Activated CD4-positive, alpha-beta T cell treated with anti-CD3 and anti-CD28 coated beads, Interleukin-2, amount 10 ng/mL, durations not matched to agents 24 days and 14 days (primary cell): ENCODE measurements at regions not wholly inside any gene's neighbourhood (a gene's known extent, or its start where the extent isn't known, plus 50 kb on each side); places are given as distances from the start of the nearest gene placed in this dataset.

Experiments used
- DNase-seq: peaks from one replicate; pipeline ENCODE4 v3.0.0; 2022
- H3K27ac Mint-ChIP-seq: one replicate; pipeline ENCODE4 v1.8.0; 2022; ENCODE audit warnings: mild to moderate bottlenecking, mixed read lengths
- H3K27me3 Mint-ChIP-seq: one replicate; pipeline ENCODE4 v1.8.0; 2022; ENCODE audit warnings: mixed read lengths
- H3K36me3 Mint-ChIP-seq: one replicate; pipeline ENCODE4 v1.8.0; 2022; ENCODE audit warnings: low read depth, mild to moderate bottlenecking, mixed read lengths
- H3K4me1 Mint-ChIP-seq: one replicate; pipeline ENCODE4 v1.8.0; 2021; ENCODE audit warnings: mixed read lengths
- H3K4me3 Mint-ChIP-seq: one replicate; pipeline ENCODE4 v1.8.0; 2022; ENCODE audit warnings: mild to moderate bottlenecking, moderate library complexity, mixed read lengths
- H3K9me3 Mint-ChIP-seq: one replicate; pipeline ENCODE4 v1.8.0; 2021; ENCODE audit warnings: mixed read lengths
- intact Hi-C: fragments of 100-400 bp; cut with micrococcal nuclease; formaldehyde crosslinking; loops from one replicate; pipeline ENCODE4 v1.15.1; 2023

DNA sequence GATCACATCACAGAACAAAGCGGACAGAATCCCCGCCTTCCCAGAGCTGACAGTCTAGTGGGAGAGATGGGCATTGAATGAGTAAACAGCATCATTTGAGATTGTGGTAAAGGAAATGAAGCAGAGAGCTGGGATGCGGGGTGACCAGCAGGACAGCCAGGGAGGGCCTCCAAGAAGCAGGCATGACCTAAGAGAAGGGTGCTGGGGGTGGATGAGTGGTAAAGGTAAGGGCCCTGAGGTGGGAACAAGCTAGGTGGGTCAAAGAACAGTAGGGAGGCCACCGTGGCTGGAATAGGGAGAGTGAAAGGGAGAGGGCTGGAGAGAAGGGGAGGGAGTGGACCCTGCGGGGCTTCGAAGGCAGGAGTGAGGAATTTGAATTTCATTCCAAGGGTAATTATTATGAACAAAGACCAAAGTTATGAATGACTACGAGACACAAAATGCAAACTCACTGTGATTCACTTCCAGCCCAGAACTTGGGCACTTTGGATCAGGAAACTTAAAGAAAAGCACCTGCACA, 61.4 kb downstream of the CEBPB start:
- H3K9me3 Mint-ChIP-seq = no peaks in the 10 kb centered on the region
- no peak overlapping the region for H3K27ac Mint-ChIP-seq
- intact Hi-C loops = no loop called here
- no peak overlapping the region for H3K4me3 Mint-ChIP-seq
- no peaks in the 10 kb centered on the region for H3K36me3 Mint-ChIP-seq
- H3K4me1 Mint-ChIP-seq = no peaks in the 10 kb centered on the region
- no peak for DNase-seq
- peaks cover 15% of the 10 kb centered on the region for H3K27me3 Mint-ChIP-seq

DNA sequence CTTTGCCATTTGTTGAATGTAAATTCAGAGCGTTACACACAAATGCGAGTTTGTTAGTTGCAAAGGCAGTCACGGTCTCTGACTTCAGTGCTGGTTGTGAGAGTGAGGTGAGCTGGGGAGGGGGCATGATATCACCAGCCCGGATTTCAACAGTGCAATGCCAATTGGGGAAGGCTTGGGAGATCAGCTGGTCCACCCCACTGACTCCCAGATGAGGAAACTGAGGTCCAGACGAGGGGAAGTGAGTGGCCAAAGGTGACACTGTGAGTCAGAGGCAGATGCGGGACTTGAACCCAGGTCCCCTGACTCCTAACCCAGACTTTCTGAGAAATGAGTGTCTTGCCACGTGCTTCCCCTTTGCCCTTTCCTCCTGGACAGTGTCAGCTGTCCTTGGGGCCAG, 62.1 kb downstream of the CEBPB start:
- DNase-seq = no peak
- Mint-ChIP-seq H3K4me1 (no peaks in the 10 kb centered on the region), H3K36me3 (no peaks in the 10 kb centered on the region), H3K27me3 (peaks cover 15% of the 10 kb centered on the region), H3K27ac (no peak overlapping the region), H3K9me3 (no peaks in the 10 kb centered on the region), H3K4me3 (no peak overlapping the region)
- intact Hi-C loops = no loop called here

DNA sequence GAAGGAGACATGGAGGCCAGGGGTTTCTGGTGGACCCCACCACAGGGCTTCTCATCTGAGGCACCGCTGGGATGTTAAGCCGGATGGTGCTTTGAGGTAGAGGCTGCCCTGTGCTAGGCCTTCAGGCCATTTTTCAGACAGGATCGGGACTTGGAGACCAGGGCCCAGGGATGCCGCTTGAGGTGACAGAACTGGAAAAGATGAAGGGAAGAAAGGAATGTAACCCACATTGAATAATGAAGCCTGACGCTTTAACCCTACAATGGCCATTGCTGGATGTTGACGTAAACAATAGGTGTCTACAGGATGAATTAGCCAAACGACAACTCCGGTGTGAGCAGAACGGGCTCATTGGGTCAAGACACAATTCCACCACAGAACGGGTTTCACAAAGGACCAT, 62.5 kb downstream of the CEBPB start:
- Mint-ChIP-seq H3K27ac (no peak overlapping the region), H3K36me3 (no peaks in the 10 kb centered on the region), H3K4me3 (no peak overlapping the region), H3K4me1 (no peaks in the 10 kb centered on the region), H3K9me3 (no peaks in the 10 kb centered on the region), H3K27me3 (peaks cover 15% of the 10 kb centered on the region)
- intact Hi-C loops = no loop called here
- no peak for DNase-seq

DNA sequence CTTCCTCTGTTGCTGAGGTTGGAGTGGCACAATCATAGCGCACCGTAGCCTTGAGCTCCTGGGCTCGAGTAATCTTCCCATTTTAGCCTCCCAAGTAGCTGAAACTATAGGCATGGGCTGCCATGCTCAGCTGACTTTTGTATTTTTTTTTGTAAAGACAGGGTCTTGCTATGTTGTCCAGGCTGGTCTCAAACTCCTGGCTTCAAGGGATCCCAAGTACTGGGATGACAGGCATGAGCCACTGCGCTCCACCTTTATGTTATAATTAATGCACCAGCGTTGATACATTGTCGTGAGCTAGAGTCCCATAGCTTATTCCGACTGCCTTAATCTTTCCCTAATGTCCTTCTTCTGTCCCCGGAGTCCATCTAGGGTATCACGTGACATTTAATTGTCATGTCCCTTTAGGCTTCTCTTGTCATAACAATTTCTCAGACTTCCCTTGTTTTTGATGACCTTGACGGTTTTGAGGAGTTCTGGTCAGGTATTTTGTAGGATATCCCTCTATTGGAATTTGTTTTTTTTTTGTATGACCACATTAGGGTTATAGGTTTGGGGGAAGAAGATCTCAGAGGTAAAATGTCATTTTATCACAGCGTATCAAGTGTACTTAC, 63.9 kb downstream of the CEBPB start:
- Mint-ChIP-seq H3K27ac (no peak overlapping the region), H3K36me3 (no peaks in the 10 kb centered on the region), H3K4me3 (no peak overlapping the region), H3K9me3 (no peaks in the 10 kb centered on the region), H3K4me1 (peaks cover 2% of the 10 kb centered on the region), H3K27me3 (peaks cover 12% of the 10 kb centered on the region)
- DNase-seq = no peak
- intact Hi-C loops = no loop called here

DNA sequence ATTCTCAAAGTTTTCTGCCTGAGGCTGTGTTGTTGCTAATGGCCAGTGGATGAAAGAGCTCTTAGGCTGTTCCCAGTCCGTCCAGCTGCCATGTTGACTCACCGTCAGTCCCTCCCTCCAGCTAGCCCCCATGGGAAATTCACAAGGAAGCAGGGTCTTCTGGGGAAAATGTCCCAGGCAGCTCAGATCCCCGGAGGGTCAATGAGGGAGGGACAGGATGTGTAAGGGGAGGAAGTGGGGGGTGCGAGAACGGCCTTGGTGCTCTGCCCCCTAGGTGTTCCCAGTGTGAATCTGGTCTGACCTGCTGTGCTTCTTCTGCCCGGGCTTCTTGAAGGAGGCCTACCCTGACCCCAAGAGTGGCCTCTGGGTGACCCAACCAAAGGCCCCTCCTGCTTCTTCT, 65.9 kb downstream of the CEBPB start:
- H3K4me1 Mint-ChIP-seq = peaks cover 12% of the 10 kb centered on the region
- intact Hi-C loops = no loop called here
- no peak for DNase-seq
- peaks cover 12% of the 10 kb centered on the region for H3K27me3 Mint-ChIP-seq
- no peaks in the 10 kb centered on the region for H3K36me3 Mint-ChIP-seq
- no peak overlapping the region for H3K27ac Mint-ChIP-seq
- no peak overlapping the region for H3K4me3 Mint-ChIP-seq
- no peaks in the 10 kb centered on the region for H3K9me3 Mint-ChIP-seq

DNA sequence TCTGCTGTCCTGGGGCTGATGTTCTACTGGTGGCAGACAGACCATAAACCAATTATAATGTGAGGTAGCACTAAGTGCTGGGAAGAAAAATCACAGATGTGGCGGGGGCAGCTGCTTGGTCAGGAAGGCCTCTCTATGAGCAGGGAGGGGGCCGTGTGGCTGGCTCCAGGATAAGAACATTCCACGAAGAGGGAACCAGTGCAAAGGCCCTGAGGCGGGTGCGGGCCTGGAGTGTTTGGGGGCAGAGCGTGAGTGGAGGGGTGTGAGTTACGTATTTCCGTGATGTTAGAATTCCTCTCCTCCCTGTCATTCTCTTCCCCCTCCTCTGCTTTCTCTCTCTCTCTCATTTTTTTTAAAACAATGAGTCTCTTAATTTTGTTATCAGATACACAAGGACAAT, 67.2 kb downstream of the CEBPB start:
- Mint-ChIP-seq H3K4me3 (no peak overlapping the region), H3K9me3 (no peaks in the 10 kb centered on the region), H3K36me3 (no peaks in the 10 kb centered on the region), H3K27ac (no peak overlapping the region), H3K27me3 (peaks cover 12% of the 10 kb centered on the region), H3K4me1 (peaks cover 14% of the 10 kb centered on the region)
- intact Hi-C loops = no loop called here
- no peak for DNase-seq

DNA sequence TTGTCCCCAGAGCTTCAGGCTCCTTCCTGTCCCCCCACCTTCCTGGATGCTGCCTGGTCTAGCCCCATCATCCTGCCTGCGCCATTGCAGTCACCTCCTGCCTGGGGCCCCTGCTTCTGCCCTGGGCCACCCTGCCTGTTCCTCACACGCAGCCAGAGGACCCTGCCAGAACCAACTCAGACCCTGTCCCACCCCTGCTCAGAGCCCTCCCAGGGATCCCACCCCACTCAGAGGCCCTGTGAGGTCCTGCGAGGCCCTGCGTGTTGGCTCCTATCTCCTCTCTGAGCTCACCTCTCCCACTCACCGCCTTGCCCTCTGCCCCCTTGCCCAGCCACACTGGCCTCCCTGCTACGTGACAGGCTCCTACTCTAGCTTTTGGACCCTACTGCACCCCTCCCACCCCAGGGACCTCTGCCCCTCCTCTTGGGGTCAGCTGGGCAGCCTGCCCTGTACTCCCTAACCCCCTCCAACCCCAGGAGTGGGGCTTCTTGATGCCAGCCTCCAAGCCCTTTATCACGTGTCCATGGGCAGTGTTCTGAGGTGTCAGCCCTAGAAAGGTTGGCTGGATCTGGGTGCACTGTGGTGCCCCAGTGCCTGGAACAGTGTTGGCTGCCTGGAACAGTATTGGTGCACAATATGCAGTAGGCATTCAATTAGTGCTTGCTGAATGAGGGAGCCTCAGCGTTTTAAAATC, 68.3 kb downstream of the CEBPB start:
- H3K4me1 Mint-ChIP-seq = peaks cover 14% of the 10 kb centered on the region
- peaks cover 11% of the 10 kb centered on the region for H3K27me3 Mint-ChIP-seq
- no peaks in the 10 kb centered on the region for H3K36me3 Mint-ChIP-seq
- H3K27ac Mint-ChIP-seq = no peak overlapping the region
- intact Hi-C loops = no loop called here
- no peak overlapping the region for H3K4me3 Mint-ChIP-seq
- no peak for DNase-seq
- no peaks in the 10 kb centered on the region for H3K9me3 Mint-ChIP-seq

DNA sequence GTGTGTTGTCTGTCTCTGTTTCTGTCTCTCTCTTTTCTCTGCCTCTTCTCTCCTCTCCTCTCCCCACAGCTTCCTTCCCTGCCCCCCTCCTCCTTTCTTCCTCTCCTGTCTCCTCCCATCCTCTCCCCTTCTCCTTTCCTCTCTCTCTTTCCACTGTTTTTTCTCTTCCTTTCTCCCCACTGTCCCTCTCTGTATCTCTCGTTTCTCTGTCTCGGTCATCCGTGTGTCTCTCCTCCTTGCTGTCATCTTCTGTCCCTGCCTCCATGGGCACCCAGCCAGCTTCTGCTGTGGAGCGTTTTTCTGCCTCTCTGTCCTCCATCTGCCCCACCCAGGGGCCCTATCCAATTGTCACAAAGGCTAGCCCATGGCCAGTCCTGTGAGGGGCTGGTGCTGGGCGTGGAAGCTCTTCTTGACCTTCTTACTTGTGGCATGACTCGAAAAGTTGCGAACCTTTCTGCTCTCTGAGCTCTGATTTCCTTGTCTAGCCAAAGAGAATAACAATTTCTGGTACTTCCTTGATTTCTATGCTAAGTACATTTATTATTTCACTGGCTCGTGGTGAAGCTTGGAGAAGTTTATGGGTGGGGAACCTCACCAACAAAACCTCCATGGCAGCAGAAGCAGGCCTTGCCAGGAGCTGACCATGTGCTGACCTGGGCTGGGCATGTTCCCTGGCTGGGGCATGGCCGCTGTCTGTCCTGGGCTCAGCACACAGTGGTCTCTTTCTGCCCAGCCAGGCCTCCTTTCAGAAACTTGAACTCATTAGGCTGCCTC, 69.3 kb downstream of the CEBPB start:
- no peak overlapping the region for H3K27ac Mint-ChIP-seq
- intact Hi-C loops = no loop called here
- H3K27me3 Mint-ChIP-seq = peaks cover 7% of the 10 kb centered on the region

DNA sequence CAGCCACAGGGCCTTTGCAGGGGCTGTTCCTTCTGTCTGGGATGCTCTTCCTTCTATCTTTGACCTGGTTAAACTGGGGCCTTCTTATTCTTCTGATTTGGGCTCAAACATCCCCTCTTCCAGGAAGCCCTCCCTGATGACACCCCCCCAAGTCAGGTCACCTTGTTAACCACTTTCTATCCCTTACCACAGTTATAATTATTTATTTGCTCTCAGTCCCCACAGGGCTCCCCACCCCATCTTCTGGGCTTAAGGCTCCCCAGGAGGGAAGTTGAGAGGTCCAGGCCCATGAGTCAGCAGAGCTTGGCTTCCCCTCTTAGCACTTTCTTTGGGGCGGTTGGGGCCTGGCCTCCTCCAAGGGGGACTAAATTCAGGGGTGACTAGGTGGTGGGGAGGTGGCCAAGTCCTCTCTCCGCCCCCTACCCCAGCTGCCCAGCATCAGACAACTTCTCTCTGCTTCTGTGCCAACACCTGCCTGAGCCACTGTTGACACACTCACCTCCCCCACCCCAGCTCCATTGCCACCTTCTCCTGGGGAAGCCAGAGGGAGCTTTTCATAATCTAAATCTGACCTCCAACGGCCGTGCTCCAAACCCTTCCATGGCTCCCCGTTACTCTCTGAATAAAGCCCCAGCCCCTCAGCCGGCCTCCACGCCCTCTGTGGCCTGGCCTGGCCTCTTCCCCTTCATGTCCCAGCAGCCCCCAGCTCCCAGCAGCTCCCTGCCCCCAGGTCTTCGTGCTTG, 70.0 kb downstream of the CEBPB start:
- Mint-ChIP-seq H3K36me3 (no peaks in the 10 kb centered on the region), H3K4me3 (no peak overlapping the region), H3K27ac (peak overlapping the region; percentile 39), H3K4me1 (peaks cover 19% of the 10 kb centered on the region), H3K27me3 (peaks cover 2% of the 10 kb centered on the region), H3K9me3 (no peaks in the 10 kb centered on the region)
- DNase-seq = no peak
- intact Hi-C loops = no loop called here

More for the DNA sequence above, 69.3 kb downstream of the CEBPB start:
- Mint-ChIP-seq H3K36me3 (no peaks in the 10 kb centered on the region), H3K4me3 (no peak overlapping the region), H3K4me1 (peaks cover 14% of the 10 kb centered on the region), H3K9me3 (no peaks in the 10 kb centered on the region)
- no peak for DNase-seq

DNA sequence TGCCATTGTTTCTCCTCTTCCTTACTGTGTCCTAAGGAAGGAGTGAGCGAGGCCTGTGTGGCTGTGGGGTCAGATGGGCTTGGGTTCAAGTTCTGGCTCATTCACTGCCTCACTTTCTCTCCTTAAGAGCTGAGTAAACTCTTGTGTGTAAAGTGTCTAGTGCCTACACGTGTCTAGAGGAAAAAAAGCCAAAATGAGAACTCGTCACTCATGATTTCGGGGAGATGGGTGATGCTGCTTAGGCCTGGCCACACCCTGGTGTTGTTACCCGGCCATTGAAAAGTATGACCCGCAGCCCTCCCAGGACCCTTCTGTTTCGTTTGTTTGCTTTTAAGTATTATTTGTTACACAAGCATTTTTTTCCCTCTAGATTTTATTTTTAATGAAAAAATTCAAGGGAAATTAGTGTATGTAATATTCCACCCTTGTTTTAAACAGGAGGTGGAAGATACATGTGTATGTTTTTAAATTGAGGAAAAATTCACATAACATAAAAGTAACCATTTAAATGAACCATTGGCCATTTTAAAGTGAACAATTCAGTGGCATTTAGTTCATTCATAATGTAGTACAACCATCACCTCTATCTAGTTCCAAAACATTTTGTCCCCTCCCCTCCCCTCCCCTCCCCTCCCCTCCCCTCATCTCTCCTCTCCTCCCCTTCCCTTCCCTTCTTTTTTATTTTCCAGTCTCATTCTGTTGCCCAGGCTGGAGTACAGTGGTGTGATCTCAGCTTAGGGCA, 71.0 kb downstream of the CEBPB start:
- Mint-ChIP-seq H3K4me1 (peaks cover 23% of the 10 kb centered on the region), H3K4me3 (no peak overlapping the region), H3K36me3 (no peaks in the 10 kb centered on the region), H3K27ac (peak overlapping the region; percentile 39), H3K9me3 (no peaks in the 10 kb centered on the region), H3K27me3 (no peaks in the 10 kb centered on the region)
- intact Hi-C loops = no loop called here
- no peak for DNase-seq

DNA sequence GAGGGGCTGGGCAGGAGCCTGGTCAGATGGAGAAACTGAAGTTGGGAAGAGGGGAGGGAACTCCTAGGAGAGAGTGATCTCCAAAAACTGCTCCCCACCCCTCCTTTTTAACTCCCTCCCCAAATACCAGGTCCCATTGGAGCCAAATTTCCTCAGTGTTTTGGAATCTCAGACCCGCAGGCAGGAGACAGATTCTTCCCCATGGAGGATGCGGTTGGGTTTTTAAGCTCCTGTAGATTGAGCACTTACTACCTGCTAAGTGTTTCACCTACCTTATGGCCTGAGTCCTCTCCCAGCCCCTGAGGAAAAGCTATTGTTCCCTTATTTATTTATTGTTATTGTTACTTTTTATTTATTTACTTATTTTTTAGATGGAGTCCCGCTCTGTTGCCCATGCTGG, 73.2 kb downstream of the CEBPB start:
- Mint-ChIP-seq H3K27ac (no peak overlapping the region), H3K27me3 (no peaks in the 10 kb centered on the region), H3K36me3 (no peaks in the 10 kb centered on the region), H3K9me3 (no peaks in the 10 kb centered on the region), H3K4me1 (peaks cover 23% of the 10 kb centered on the region), H3K4me3 (no peak overlapping the region)
- no peak for DNase-seq
- intact Hi-C loops = no loop called here

DNA sequence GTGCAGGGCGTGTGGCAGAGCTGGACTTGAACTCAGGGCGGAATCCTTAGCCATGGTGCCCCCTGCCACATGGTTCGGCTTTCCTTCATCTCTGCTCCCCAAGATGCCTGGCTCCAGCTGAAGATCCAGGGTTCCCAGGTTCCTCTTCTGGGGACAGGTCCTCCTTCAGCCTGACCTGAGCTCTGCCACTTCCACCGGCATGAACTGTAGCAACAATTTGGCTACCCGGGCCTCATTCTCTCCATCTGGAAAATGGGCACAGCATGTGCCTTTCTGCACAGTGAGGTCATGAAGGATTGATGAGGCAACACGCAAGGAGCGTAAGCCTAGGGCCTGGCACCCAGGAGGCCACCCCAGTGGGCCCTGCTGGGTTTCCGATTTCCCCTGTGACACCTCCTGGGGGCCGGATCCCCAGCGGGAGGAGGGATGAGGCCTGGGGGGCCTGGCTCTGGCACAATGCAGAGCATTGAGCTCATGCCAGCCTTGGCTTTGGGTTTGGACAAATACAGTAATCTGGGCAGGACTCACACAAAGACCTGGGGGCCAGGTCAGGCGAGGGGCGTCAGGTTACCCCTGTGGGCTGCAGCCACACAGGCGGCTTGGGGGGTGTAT, 74.0 kb downstream of the CEBPB start:
- H3K27me3 Mint-ChIP-seq = peaks cover 4% of the 10 kb centered on the region
- intact Hi-C loops = no loop called here
- H3K4me3 Mint-ChIP-seq = no peak overlapping the region
- DNase-seq = no peak
- no peaks in the 10 kb centered on the region for H3K9me3 Mint-ChIP-seq
- H3K4me1 Mint-ChIP-seq = peaks cover 20% of the 10 kb centered on the region
- H3K27ac Mint-ChIP-seq = no peak overlapping the region
- H3K36me3 Mint-ChIP-seq = no peaks in the 10 kb centered on the region
